OCI-LY3 (cell line): ENCODE measurements at regions not wholly inside any gene's neighbourhood (a gene's known extent, or its start where the extent isn't known, plus 50 kb on each side); places are given as distances from the start of the nearest gene placed in this dataset.

Source experiments
- EZH2phosphoT487 ChIP-seq: fragments of 200-600 bp; shearing (Covaris generic); IDR thresholded peaks from 2 replicates; pipeline ENCODE4 v1.6.1; 2018; ENCODE audit warnings: antibody characterized with exemption, mixed run types, low read depth
- TF ChIP-seq, protein P1 (sequence below): fragments of 200-600, 300-600 bp; sonication (generic); IDR thresholded peaks from 2 replicates; pipeline ENCODE4 v1.5.1; 2014; ENCODE audit warnings: antibody characterized with exemption, low read length, low read depth

DNA sequence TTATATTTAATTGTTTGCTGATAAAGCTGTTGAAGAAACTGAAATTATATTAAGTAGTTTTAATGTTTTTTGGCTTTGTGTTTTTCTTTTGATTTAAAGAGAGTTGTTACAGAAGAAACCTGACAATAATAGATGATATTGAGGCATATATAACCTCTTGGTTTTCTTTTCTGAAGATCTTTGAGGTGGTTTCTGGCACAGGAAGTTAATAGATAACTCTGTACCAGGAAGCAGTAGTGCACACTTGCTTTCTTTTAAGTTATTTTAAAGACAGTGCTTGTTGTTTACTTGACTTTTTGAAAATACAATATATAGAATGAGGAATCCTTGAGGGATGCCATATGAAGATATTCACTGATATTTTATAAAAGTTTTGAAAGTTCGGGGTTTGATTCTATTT lies 209.0 kb upstream of the FBXO33 start:
- TF ChIP-seq, protein P1, sequence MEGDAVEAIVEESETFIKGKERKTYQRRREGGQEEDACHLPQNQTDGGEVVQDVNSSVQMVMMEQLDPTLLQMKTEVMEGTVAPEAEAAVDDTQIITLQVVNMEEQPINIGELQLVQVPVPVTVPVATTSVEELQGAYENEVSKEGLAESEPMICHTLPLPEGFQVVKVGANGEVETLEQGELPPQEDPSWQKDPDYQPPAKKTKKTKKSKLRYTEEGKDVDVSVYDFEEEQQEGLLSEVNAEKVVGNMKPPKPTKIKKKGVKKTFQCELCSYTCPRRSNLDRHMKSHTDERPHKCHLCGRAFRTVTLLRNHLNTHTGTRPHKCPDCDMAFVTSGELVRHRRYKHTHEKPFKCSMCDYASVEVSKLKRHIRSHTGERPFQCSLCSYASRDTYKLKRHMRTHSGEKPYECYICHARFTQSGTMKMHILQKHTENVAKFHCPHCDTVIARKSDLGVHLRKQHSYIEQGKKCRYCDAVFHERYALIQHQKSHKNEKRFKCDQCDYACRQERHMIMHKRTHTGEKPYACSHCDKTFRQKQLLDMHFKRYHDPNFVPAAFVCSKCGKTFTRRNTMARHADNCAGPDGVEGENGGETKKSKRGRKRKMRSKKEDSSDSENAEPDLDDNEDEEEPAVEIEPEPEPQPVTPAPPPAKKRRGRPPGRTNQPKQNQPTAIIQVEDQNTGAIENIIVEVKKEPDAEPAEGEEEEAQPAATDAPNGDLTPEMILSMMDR = no peak
- no peak for TF ChIP-seq EZH2phosphoT487
